HG03521 (cell line): ENCODE measurements at regions not wholly inside any gene's neighbourhood (a gene's known extent, or its start where the extent isn't known, plus 50 kb on each side); places are given as distances from the start of the nearest gene placed in this dataset.

Source experiments
- ATAC-seq: cut with Tn5 transposase; IDR thresholded peaks from one replicate; pipeline ENCODE4 v1.9.1; 2021; ENCODE audit warnings: mild to moderate bottlenecking, moderate library complexity; ENCODE audit not compliant: unreplicated experiment

DNA sequence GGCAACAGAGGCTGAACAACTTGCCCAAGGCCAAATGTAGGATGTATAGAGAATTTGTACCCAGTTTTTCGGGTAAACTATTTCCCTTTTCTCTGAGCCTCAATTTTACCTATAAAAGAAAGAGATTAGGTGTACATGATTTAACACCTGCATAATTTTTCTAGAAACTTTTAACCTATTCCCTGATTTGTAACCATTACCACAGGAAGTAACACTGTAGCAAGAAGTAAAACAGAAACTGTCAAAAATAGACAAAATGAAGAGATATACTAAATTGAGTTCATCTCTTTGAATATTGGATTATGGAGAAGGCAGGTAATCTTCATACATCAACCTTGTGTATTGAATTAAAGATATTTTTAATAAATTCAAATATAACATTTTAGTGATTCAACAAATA is 136.2 kb downstream of the ZC3H11B start:
- no peak for ATAC-seq

GRCh38 chr1:219476116-219476515 is 136.8 kb downstream of the ZC3H11B start:
- ATAC-seq = peak; percentile 69

DNA sequence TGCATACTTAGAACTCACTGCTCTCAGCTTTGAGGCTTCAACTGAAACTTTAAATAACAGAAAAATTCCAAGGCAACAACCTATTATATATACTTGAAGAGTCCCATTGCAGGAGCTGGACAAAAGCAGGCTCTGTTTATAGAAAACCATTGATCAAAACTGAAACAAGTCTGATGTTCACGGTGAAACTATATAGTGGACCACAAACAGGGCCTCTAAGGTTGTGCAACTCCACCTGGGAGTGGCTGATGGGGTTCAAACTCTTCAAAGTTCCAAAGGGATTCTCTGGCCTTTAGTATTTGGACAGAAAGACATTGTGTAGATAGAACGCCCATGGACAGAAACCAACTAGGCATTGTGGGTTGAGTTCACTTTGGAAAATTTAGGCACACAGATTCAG is 140.3 kb downstream of the ZC3H11B start:
- ATAC-seq = no peak

- no peak for ATAC-seq
Observed at GRCh38 chr1:219467524-219467923, 145.4 kb downstream of the ZC3H11B start.

GRCh38 chr1:219466766-219467165 is 146.1 kb downstream of the ZC3H11B start:
- ATAC-seq = no peak

- ATAC-seq = peak; percentile 38
Observed at GRCh38 chr1:219465212-219466093, 147.5 kb downstream of the ZC3H11B start.

- ATAC-seq = no peak
Observed at GRCh38 chr1:219463636-219464035, 149.3 kb downstream of the ZC3H11B start.

- no peak for ATAC-seq
Observed at GRCh38 chr1:219461981-219462400, 150.9 kb downstream of the ZC3H11B start.

GRCh38 chr1:219460896-219461815 is 151.7 kb downstream of the ZC3H11B start:
- ATAC-seq = peak; percentile 85

DNA sequence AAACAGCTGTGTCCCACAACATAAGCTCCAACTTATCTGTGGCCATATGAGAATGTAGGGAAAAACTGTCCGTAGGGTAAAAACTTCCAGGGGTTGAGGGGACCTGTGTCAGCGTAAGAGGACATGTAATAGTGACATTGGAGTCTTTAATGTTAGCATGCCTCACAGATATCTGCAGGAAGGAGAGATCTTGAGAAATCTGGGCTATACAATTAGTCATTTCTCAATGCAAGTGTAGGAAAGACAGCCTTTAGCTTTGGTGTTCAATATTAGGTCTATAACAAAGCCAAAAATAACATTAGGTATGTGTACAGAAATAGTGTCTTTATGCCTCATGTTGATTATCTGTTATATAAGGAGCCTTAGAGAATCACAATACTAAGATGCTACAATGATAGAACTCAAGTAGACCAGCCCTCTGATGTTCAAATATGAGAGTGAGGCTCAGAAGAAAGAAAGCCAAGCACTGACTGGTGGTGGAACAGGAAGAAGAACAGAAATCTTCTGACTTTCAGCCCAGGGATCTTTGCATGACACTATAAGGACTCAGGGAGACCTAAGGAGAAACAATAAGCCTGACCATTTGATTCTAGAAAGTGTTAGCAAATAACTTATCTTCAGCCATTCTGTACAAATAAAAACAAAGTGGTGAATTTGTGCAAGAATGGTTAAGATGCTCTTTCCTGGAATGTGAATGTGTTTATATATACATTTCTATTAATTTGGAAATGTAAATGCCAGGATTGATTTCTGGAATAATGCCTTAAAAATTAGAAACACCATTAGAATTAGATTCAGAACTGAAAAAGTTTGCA is 152.6 kb downstream of the ZC3H11B start:
- peak; percentile 24 for ATAC-seq

DNA sequence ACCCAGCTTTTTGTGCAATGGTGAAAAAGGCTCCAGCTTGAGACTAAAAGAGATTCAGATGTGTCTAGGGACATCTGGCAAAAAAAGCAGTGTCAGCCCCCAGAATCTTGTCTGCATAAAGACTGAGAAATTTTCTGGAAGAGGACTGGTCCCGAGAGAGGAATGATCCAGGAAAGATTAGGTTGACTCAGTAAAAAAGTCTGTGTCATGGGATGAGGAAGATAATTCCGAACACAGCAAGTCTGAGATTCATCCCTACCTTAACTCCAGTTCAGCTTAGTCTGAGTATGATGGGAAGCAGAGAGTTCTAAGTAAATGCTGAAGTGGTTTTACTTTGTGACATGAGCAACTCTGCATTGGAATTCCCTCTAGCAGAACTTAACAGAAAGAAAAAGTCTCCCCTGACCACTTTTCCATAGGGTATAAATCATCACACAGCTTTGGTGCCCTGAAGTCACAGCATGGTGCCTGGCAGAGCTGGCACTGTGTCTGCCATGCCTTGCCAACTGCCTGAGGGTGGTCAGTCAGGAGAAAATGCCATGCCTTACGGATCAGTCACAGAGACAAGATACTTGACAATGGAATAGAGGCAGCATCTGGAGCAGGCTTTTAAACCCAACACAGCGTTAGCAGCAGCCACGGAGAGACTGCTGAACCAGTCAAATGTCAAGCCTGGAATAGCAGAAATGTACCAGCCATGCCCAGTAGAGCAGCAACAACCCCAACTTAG is 153.4 kb downstream of the ZC3H11B start:
- no peak for ATAC-seq

DNA sequence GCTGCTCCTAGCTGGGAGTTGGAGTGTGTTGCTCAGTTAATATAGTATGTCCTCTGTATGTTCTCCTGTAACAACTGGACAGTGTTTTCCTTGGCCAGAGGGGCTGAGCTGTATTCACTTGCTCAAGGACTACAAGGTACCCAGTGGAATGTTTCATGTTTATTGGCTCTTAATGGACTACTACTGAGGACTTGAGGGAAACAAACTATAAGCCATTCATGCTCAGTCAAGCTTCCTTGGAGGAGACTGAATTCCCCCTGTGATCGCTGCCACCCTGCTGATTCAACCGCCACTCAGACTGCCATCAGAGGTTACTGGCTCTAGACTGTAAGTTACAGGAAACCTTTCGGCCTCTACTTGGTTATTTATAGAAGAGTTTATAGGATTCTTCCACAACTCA is 166.6 kb downstream of the ZC3H11B start:
- ATAC-seq = no peak

DNA sequence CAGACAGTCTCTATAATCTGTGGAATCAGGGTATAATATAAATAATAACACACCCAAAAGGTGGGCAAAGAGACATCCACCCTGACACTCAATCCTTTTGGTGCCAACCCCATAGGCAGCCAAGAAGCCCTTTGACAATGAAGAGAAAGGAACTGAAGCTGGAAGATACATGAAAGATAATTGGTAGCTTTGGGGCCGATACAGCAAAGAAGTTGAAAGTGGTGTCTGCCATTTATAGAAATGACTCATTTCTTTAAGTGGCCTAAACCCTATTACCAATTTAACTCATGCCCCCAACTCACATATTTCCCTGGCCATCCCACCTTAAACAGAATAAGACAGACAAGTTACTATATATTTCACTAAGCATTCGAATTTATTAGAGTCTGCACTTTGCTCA is 167.0 kb downstream of the ZC3H11B start:
- ATAC-seq = no peak

DNA sequence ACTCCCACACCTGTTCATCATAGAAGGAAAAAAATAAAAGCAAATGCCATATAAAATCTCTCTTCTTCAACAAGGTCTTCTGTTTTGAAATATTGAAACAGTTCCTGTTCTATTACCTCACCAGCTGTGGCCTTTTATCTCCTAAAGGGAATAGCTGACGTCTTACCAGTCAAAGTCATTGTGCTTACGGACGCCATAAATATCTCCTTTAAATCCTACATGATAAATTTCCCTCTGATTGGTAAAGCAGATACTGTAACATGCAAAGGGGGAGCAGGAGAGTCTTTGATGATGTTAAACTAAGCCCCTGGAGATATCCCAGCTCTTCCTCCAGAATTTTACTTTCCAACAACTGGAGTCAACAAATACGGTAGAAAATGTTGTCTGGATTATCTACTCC is 168.4 kb downstream of the ZC3H11B start:
- no peak for ATAC-seq

GRCh38 chr1:219443763-219444162 is 169.1 kb downstream of the ZC3H11B start:
- ATAC-seq = no peak

GRCh38 chr1:219442611-219443061 is 170.3 kb downstream of the ZC3H11B start:
- no peak for ATAC-seq

GRCh38 chr1:219441884-219442283 is 171.0 kb downstream of the ZC3H11B start:
- no peak for ATAC-seq

GRCh38 chr1:219439376-219439775 is 173.5 kb downstream of the ZC3H11B start:
- ATAC-seq = no peak

GRCh38 chr1:219438386-219438785 is 174.5 kb downstream of the ZC3H11B start:
- ATAC-seq = no peak

GRCh38 chr1:219434923-219435297 is 178.0 kb downstream of the ZC3H11B start:
- no peak for ATAC-seq
